ENCODE measurements at regions not wholly inside any gene's neighbourhood (a gene's known extent, or its start where the extent isn't known, plus 50 kb on each side); places are given as distances from the start of the nearest gene placed in this dataset.

DNA sequence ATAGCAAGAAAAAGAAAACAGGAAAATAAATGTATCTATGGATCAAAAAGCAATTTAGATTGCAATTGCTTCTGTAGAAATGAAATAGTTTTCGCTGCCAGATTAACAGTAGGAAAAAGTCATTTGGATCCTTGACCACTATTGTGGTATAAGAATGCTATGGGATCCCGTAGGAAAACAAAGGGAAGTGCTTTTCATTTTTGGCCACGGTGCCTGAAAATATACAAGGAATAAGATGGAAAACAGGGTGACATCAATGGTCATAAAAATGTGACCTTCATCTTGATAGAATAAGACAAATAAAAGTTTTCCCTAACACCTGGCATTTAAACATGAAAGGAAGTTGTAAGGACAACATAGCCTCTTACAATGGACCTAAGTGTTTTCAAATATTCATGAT, 622.8 kb downstream of the DACH1 start:
- TF ChIP-seq CTCF (conservative IDR thresholded peaks at IDR 0.05): no peak
- no peak for TF ChIP-seq EZH2 (IDR thresholded peaks at IDR 0.05; ENCODE audit: low read depth)

Data from PC-9 (cell line).